LNCaP clone FGC (cell line): ENCODE measurements at regions not wholly inside any gene's neighbourhood (a gene's known extent, or its start where the extent isn't known, plus 50 kb on each side); places are given as distances from the start of the nearest gene placed in this dataset.

Source experiments
- DNase-seq: peaks from one replicate; pipeline ENCODE4 v3.0.0-alpha.2; 2011; ENCODE audit warnings: low read depth
- H3K4me3 ChIP-seq: 2 replicates; pipeline ENCODE4 v1.5.1; 2011; ENCODE audit warnings: mild to moderate bottlenecking, low read depth, low read length, control low read depth
- CTCF ChIP-seq: IDR thresholded peaks from 2 replicates; pipeline ENCODE4 v1.5.1; 2012; ENCODE audit warnings: mild to moderate bottlenecking; ENCODE audit not compliant: control insufficient read depth, insufficient read depth; ENCODE audit errors: extremely low read depth

GRCh38 chr3:117837391-117837790 is 1127.8 kb downstream of the TUSC7 start:
- DNase-seq: no peak
- H3K4me3 ChIP-seq: no peak overlapping the region
- TF ChIP-seq CTCF: no peak

DNA sequence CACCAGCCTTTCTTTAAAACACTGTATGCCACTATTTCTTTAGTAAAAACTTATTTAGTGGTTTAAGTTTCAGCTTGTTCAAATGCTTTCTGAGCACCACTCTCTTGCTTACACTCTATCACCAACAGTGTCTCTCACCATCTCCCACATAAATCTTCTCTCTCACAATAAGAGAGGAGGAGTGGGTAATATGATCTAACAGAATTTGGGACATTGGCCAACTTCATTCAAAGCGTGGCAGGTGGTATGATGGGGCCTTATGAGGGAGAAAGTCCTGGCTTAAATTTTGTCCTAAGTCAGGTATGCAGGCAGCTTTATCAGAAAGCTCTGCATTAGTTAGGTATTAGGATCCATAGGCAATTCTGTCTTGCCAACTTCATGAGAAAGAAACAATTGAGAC is 1132.5 kb downstream of the TUSC7 start:
- TF ChIP-seq CTCF: no peak

GRCh38 chr3:117843356-117843755 is 1133.8 kb downstream of the TUSC7 start:
- no peak overlapping the region for H3K4me3 ChIP-seq
- no peak for TF ChIP-seq CTCF
- no peak for DNase-seq

More for the DNA sequence above, 1132.5 kb downstream of the TUSC7 start:
- H3K4me3 ChIP-seq: no peak overlapping the region
- no peak for DNase-seq

GRCh38 chr3:117844676-117845075 is 1135.1 kb downstream of the TUSC7 start:
- no peak overlapping the region for H3K4me3 ChIP-seq
- DNase-seq: no peak
- no peak for TF ChIP-seq CTCF

DNA sequence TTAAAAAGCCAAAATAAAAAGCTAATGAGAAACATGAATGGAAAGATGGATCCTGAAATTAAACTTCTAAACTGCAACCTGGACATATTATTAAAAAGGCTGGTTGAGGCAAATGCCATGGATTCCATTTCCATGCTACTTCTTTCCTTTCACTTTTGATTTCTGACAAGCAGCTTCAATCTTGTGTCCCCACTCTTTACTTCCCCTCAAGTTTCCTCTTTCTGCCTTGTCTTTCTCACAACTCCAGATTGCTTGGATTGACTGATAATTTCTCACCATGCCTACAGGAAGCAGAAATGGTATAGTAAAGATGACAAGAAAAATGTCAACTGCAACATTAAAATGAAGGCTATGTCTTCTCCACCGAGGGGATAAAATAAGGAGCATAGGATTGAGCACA is 1136.7 kb downstream of the TUSC7 start:
- H3K4me3 ChIP-seq: no peak overlapping the region

DNA sequence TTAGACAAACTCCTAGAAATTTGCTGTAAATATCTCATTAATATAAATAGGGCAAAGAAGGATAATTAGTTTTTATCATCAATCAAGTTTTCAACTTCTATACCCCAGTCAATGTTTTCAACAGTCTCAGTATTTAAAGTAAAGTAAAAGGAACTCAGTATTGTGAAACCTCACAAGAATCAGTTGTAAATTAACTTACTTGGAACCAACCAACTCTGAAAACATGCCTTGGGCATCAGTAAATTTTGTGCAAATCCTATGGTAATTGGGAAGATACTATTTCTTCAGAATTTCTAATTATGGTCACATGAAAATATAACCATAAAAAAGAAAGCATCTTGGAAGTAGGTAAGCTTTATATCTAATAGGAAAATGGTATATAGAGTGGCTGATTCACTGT is 1139.0 kb downstream of the TUSC7 start:
- DNase-seq: no peak
- TF ChIP-seq CTCF: no peak

More for the DNA sequence above, 1136.7 kb downstream of the TUSC7 start:
- no peak for DNase-seq
- TF ChIP-seq CTCF: no peak

GRCh38 chr3:117853923-117854668 is 1144.5 kb downstream of the TUSC7 start:
- no peak overlapping the region for H3K4me3 ChIP-seq
- peak; percentile 67 for DNase-seq
- TF ChIP-seq CTCF: no peak

More for the DNA sequence above, 1139.0 kb downstream of the TUSC7 start:
- H3K4me3 ChIP-seq: no peak overlapping the region
